NCI-H146 (cell line): ENCODE measurements at regions not wholly inside any gene's neighbourhood (a gene's known extent, or its start where the extent isn't known, plus 50 kb on each side); places are given as distances from the start of the nearest gene placed in this dataset.

Source experiments
- DNase-seq: peaks from one replicate; lab custom pipeline; 2025; lab: John Stamatoyannopoulos, UW

DNA sequence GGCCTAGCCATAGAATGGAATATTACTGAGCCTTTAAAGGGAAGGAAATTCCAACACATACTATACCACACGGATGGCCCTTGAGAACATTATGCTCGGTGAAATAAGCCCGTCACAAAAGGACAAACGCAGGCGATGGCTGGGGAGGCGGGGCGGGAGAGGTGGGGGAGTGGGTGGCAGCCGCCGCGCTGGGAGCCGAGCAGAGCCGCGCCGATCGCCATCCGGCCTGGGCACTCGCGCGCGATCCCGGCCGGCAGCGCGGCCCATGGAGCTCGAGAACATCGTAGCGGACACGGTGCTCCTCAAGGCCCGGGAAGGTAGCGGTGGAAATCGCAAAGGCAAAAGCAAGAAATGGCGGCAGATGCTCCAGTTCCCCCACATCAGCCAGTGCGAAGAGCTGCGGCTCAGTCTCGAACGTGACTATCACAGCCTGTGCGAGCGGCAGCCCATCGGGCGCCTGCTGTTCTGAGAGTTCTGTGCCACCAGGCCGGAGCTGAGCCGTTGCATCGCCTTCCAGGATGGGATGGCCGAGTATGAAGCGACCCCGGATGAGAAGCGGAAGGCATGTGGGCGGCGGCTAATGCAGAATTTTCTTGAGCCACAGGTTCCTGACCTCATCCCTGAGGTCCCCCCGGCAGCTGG is 140.1 kb downstream of the ZDHHC20 start:
- DNase-seq: no peak

DNA sequence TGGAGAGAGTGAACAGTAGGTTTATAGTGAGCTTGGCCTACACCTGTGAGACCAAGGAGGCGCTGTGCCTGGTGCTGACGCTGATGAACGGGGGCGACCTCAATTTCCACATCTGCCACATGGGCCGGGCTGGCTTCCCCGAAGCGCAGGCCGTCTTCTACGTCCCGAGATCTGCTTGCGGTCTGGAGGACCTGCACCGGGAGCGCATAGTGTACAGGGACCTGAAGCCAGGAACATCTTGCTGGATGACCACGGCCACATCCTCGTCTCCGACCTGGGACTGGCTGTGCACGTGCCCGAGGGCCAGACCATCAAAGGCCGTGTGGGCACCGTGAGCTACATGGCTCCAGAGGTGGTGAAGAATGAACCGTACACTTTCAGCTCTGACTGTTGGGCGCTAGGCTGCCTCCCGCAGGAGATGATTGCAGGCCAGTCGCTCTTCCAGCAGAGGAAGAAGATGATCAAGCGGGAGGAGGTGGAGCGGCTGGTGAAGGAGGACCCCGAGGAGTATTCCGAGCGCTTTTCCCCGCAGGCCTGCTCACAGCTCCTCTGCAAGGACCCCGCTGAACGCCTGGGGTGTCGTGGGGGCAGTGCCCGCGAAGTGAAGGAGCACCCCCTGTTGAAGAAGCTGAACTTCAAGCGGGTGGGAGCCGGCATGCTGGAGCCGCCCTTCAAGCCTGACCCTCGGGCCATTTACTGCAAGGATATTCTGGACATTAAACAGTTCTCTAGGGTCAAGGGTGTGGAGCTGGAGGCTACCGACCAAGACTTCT is 139.0 kb downstream of the ZDHHC20 start:
- DNase-seq: no peak

DNA sequence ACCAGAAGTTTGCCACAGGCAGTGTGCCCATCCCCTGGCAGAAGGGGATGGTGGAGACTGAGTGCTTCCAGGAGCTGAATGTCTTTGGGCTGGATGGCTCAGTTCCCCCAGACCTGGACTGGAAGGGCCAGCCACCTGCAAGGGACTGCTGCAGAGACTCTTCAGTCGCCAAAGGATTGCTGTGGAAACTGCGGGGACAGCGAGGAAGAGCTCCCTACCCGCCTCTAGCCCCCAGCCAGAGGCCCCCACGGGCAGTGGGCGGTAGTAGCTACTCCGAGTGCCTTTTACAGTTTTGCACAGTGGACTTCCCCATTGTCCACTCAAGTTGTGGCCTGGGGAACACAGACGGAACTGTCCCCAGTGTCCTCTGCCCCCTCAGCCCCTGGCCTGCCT is 138.5 kb downstream of the ZDHHC20 start:
- no peak for DNase-seq

DNA sequence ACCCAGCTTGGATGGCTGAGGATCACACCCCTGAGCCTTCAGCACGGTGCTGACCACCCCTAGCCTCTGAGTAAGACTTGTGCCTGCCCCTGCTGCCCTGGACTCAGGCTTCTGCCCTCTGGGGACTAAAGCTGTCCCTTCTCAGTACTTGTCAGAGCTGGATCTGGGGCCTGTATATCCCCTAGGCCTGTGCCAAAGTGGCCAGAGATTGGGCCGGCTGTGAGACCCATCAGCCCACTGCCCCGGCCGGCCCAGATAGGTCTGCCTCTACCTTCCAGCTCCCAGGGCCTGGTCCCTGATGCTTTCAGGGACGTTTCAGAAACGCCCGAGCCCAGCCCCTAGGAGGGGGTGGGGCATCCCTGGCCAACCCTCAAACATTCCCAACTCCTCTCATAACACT is 137.8 kb downstream of the ZDHHC20 start:
- no peak for DNase-seq

DNA sequence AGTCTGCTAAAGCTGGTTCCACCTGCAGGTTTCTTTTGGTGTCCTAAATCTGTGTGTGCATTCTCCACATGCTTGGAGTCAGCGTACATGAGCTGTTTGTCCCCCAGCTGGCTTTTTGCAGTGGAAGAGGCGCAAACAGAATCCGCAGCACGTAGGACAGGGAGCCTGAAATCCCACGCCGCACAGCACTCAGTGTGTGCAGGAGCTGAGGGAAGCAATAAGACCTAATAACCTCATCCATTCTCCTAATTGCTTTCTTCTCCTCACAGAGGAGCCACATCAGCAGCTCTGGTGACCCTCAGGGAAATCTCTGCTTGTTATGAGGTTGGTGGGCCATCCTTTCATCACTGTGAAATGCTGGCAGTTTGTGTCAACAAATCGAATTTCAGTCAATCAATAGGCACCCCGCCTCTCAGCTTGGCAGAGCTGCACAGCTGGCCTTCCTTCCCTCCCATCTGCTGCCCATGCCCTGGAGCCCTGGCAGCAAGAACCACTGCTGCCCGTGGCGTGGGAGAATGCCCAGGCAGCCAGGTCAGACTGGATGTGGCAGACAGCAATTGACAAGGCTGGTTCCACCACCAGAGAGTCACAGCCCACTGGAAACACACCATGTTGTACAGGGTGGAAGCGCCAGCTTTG is 136.7 kb downstream of the ZDHHC20 start:
- no peak for DNase-seq
